ENCODE measurements at regions not wholly inside any gene's neighbourhood (a gene's known extent, or its start where the extent isn't known, plus 50 kb on each side); places are given as distances from the start of the nearest gene placed in this dataset.

DNA sequence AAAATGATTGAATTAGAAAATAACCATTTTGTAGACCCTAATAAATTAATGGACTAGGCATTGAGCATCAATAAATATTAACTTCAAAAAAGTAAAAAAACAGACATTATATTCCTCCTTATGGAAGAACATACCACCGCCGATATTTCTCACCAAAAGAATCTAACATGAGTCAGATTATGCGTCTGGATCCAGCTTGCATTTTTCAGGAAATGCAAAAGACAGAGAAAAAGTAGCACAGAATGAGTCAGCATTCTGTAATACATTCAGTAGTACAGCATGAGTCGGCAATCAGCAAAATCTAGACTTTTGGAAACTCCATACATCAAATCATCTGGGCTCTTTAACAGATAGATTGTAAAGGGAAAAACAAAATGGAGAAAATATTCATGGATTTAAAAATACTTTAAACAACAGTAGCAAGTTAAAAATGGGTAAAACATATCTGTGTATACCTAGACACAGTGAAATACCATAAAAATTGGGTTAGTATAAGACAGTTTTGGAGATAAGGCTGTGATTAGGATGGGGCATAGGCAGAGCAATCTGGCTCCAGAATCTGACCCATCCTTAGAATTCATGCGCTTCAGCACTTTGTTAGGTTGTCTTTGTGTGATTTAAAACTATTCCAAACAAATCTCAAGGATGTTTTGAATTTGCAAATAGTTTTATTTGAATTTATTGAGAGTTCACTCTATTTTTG, 633.0 kb upstream of the FAM241A start:
- DNase-seq, result no peak

DNA sequence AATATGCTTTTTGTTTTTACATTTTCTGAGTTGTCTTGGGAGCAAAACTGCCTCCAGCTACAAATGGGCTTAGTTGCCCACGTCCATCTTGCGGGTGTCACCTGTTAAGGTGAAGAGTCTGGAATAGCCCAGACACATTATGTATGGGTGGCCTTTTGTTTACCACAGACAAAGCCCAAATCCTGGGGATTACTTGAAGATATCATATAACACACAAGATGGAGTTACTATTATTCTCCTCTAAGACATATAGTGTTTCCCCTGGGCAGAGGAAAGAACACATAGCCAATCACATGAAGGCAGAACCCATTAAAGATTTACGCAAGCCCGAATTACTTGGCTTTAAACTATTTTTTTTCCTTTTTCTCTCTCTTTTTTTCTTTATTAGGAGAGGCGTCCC, 625.6 kb upstream of the FAM241A start:
- no peak for DNase-seq

DNA sequence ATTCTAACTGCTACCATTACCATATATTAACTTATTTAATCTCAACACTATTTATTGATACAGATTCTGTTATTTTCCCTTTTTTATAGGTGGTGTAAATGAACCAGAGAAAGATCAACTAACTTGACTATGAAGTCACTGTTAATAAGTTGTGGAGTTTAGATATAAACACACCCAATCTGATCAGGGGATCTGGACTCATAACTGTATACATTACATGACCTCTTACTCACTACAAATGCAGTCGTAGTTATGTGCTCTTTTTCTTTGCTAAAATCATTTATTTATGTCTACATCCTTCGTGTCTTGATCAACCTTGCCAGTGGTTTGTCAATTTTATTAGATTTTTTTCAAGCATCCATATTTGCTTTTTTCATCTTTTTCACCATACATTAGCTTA, 614.8 kb upstream of the FAM241A start:
- DNase-seq, result no peak

DNA sequence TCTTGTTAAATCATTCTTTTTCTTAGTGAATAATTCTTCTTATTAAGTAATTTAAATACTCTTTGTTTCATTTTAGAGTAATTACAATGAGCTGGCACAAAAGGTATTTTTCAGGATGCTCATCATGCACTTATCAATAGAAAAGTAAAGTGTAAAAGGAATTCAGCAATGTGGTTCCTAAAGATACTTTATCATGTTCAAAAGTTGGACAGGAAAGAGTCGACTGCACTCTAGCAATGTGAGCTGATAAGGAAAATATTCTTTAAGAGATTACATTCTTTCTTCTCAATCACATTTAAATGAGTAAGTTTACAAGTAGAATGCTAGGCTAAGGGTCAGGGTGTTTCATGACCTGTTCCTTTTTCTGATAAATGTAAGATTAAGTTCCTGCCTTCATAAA, 609.5 kb upstream of the FAM241A start:
- DNase-seq, result no peak

DNA sequence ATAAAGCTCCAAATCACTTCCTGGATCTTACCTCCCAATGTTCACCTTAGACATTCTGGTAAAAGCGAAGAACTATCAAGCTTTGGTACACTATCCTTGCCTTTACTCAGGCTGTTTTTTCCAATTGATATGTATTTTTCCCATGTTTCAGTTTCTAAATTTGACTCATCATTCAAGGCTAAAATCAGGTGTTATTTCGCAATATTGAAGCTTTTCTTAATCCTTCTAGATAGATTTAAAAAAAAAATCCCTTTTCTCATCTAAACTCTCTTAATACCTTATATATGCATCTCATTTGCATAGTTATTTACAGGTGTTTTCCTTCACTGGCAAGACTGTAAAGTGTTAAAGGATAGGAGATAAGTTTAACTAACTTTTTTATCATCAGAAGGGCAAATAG, 608.1 kb upstream of the FAM241A start:
- DNase-seq, result no peak

DNA sequence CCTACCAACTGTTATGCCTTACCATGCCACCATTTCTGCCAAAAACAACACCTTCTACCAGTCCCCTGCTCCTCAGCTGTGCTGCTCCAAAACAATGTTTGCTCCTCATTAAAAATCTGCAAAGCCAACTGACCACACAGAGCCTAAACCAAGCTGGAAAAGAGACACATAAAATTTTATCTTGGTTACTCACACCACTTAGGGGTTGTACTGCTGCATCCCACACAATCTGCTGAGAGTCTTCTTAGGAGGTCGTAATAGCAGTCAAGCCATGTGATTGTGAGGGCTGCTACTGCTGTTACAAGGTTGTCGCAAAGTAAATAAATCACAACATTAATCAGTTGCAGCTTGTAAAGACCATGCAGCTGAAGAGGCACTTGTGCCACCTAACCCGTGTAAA, 607.4 kb upstream of the FAM241A start:
- no peak for DNase-seq

DNA sequence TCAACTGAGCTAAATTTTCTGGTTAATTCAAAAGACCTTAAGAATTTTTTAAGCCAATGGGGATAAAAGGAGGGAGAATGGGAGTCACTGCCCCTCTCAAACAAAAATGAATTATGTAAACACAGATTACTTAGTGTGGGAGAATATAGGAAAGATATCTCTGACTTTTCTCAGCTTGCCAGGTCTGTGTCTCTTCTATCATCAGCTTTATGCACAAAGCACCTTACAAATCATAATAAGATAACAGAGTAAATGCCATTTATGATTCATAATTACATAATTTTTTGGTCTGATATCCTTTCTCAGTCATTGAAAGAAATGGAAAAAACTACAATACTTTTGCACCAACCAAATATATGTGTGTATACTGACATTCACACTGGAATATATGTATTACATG, 604.6 kb upstream of the FAM241A start:
- DNase-seq, result no peak

DNA sequence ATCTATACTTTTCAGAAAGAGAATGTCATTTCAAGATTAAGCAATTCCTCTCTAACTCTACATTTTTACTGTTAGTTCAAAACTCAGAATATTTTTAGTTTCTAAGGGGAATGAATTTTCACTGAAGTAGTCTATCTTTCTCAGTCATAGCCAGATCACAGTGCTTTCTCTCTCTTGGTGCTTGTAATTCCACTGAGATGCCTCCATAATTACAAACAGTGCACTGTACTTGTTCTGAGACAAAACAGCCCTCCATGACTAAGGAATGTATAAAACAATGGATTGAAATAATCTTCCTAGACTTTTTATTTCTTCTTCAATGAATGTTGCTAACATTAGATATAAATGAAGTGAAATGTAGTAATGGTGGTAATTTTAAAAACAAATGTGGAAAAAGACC, 603.2 kb upstream of the FAM241A start:
- DNase-seq, result no peak

DNA sequence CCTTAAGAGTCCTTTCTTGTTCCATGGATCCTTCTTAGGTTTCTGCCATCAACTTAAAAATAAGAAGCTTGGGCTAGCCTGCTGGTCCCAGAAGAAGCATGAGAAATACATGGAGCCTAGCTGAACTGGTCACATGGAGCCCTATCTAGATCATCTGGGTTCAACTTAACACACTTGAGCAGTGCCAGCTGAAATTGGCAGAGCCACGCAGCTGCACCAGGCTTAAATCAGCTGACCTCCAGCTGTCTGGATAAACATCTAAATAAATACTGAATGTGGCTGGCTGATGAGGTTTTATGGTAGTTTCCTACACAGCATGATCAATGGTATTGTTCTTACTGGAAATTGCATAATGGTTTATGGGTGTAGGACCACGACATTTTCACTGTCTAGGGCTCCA, 598.4 kb upstream of the FAM241A start:
- no peak for DNase-seq

DNA sequence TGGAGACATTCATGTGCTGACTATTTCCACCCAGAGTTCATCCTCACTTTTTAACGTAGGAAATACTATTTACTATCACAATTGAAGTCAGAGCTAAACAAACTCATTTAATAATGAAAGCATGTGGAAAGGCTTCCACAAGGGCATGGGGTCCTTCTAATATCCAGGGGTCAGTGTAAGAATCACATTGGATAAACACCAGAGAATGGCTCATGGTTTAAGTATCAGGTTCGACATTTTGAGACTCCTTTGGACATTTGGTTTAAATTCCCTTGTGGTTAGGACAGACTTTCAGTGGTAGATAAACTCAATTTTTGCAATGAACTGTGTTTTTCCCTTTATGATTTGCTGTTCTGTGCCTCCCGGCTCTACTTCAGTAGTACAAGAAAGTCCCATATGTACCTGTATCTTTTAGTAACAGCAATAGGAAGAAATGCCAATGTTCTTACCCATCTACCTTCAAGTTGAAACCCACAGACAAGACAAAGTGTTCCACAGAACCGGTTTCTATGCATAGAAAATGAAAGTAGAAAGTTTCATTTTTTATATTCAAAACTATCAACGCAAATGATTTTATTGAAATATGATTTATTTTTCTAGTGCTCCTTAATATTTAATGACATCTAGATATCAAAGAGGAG, 589.0 kb upstream of the FAM241A start:
- no peak for DNase-seq

DNA sequence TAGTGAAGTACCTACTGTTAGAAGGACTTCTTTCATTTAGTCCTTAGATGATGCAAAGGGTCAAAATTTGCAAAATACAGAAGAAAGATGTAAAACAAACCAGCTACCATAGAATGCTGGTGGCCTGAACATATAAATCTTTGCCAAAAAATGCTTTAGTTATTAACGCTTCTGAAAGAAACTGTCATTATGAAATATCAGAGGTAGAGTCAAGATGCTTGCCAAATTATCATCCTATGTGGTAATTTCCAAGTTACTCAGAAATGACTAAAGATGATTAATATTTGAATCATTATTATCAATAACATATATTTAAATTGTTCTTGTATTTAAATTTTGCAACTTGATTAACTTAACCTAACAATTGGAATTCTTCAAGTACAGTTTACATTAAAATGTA, 588.4 kb upstream of the FAM241A start:
- DNase-seq, result no peak

DNA sequence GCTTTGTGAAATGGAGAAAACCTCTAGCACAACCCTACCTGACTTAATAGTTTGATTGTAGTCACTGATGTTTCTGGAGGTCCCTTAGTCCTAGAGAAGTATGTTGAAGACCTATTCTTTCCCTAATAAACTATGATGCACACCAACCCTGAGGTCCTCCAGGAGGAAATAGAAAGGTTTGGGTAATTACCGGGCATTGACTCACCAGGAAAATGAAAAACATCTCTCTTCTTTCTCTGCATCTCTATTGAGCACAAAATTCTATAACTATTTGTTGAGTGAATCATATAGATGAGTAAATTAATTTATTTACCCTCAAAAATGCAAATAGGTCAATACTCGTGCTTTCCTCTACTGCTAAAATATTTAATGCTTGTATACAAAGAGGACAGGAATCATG, 582.4 kb upstream of the FAM241A start:
- DNase-seq, result no peak

DNA sequence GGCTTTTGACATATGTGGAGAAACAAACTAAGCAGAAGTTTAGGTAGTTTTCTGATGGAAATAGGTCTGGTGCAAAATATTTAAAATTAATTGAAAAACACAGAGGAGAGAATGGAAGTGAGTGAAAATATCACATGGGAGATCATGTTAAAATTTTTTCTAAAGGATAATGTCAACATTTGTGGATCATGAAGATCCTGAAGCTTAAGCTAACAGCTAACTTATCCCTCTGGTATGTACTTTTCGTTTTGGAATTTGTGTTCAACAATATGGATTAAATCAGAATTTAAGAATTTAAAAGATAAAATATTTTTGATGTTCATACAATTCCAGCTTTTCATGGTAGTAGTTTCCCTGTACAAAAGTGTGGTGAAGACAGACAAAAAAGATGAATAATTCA, 572.8 kb upstream of the FAM241A start:
- DNase-seq, result no peak

DNA sequence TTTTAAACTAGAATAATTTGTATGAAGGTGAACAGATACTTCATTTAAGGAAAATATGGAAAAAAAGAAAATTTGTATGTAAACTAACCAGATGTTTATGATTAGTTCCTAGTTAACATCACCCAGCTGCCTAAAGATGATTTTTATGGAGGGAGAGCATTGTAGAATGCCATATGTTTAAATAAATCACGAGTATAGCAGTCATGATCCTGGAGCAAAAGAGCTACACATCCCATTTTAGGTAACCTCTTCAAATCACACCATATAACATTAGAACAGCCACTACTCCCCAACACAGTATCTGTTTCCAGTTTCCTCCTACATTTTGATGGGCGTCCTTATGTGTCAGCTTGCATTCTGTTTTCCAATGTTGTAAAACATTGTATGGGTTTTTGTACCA, 571.9 kb upstream of the FAM241A start:
- DNase-seq, result no peak

DNA sequence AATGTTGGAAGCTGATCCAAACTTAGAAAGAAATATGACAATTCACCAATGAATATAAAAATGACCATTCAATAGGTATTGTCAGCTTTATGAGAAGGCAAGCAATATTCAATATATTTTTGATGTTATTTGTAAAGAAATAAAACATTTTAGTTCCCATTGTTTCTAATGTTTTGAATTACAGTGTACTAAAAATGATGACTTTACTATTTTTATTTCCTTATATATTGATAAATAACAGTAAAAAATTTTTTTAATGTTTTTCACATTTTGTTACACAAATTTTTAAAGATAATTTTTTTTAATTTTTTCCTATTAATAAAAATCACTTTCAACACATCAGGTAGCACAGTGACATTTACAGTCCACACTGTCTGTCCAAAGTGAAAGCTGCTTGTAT, 565.5 kb upstream of the FAM241A start:
- no peak for DNase-seq

DNA sequence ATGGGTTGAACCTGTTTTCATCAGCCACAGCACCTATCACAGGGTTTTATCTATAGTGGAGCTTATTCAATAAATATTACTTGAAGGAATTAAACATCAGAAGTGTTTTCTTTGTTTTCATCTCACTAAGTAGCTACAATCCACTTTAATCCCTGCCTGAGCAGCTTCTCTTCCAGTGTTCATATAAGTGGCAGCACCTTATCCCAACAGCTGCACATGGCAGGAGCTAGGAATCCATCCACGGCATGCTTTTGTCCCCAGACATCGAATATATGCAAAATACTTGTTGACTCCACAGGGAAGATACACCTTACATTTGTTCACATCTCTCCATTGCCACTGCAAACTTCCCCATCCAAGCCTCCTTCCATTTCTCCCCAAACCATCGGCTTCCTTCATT, 549.8 kb upstream of the FAM241A start:
- DNase-seq, result no peak

DNA sequence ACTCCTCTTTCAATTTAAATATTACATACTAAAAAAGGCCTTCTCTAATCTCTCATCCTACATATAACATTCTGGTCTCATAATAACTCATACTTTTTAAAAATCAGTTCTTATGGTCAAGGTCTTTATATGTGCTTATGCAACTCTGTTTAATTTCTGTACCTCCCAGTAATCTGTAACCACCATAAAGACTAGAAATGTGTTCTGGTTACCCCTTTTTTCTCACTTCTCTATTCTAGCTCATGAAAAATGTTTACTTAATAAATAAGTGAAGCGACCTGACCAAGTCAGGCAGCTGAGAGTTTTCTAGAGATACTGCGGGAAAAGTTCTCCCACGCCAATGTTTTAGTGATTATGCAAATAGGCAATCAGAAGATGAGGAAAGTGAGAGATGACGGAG, 548.8 kb upstream of the FAM241A start:
- no peak for DNase-seq

DNA sequence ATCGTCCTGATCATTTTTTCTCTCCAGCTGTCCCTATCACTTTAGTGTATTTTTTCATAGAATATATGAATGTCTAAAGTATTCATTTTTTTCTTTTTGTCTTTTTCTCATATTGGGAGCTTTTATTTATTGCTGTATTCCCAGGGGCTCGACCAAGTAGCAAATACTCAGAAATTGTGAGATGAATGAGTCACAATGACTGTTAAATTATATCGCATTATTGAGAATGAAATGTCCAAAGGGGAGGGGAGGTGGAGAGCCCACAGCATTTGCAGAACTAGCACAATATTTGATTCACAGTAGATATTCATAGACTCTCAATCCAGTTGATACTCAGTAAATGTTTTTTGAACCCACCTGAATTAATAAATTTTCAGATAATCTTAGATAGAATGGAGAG, 543.6 kb upstream of the FAM241A start:
- no peak for DNase-seq

DNA sequence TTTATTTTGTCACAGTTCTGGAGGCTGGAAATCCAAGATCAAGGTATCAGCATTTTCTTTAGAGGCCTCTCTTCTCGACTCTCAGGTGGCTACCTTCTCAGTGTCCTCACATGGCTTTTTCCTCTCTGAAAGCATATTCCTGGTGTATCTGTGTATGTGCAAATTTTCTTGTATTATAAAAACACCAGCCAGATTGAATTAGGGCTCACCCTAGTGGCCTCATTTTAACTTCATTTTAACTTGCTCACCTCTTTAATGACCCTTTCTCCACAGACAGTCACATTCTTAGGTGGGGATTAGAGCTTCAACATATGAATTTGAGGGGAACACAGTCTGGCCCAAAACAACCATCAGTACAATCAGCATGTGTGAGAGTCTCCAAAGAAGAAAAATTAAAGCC, 542.4 kb upstream of the FAM241A start:
- no peak for DNase-seq

DNA sequence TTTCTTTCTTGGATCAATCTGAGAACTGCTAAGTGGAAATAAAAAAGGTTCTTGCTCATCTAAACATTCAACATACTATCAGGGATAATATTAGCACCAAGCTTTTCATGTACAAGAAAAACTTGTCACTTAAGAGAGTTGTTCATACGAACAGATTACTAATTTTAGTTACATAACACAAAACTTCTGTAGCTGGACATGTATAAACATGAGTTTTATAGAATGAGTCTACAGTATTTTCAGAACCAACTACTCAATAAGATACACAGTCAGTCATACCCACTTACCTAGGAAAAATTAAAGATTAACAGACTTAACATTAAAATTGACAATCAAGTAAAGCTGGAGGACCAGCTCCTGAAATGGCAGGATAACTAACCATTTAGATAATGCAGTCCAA, 540.1 kb upstream of the FAM241A start:
- no peak for DNase-seq

DNA sequence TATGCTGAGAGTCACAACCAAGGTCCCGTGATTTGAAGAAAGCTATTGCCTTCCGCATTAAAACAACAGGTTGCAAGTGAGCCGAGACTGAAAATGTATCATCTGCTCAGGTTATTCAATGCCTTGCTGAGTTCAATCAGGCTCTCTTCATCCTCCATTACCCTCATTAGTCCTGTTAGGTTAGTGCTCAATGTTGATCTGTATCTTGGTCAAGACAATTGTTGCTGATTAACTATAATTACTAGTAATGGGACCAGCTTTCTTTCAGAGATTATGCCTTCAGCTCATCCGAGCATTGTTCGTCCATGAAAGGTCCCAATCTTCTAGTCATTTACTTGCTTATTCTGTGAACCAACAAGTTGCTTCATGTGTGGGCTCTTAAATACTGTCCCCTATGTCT, 534.6 kb upstream of the FAM241A start:
- DNase-seq, result no peak

DNA sequence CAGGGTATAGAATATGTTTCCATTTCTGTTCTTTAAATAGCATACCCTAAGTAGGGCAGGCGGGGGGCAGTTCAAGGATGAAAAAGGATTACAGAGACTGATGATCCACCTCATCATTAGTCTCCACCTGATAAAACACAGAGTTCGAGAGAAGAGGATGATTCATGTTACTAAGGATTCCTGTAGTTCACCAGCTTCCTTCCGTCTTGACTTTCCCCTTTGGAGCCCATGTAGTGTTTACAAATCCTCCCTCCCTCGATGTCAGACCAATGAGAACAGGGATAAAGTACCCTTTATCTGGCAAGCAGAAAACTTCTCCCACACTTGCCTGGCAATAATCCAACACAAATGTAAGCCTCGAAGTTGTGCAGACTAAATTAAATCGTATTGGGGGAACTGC, 526.3 kb upstream of the FAM241A start:
- no peak for DNase-seq

DNA sequence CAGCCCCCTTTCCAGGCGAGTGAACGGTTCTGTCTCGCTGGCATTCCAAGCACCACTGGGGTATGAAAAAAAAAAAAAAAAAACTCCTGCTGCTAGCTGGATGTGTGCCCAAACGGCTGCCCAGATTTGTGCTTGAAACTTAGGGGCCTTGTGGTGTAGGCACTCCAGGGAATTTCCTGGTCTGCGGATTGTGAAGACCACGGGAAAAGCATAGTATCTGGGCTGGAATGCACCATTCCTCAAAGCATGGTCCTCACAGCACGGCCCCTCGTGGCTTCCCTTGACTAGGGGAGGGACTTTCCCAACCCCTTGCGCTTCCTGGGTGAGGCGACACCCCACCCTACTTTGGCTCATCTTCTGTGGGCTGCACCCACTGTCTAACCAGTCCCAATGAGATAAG, 516.8 kb upstream of the FAM241A start:
- no peak for DNase-seq

DNA sequence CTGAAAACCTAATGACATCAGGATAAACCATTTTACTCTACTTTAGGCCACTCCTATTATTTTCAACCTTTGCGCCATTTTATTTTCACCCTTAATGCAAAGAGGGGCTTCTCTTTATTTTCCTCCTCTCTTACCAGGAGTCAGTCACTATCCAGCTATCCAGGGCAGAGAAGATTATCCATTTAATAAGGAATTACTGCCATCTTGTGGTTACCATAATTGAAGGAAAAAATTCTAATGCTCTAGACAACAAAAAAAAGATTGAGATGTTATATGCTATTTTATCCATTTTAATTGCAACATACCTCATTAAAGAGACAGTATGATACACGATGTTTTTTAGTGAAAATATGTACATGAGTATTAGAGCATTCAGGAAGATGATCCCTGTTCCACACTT, 514.5 kb upstream of the FAM241A start:
- no peak for DNase-seq
